B cell (primary cell): ENCODE measurements at regions not wholly inside any gene's neighbourhood (a gene's known extent, or its start where the extent isn't known, plus 50 kb on each side); places are given as distances from the start of the nearest gene placed in this dataset.

ENCODE experiments used
- ATAC-seq: fragments of 200-7000 bp; cut with Tn5 transposase; one replicate; pipeline ENCODE4 v1.10.0; 2021; ENCODE audit warnings: low read depth, mild to moderate bottlenecking, moderate number of reproducible peaks, moderate library complexity
- CTCF ChIA-PET: fragments of 350-600 bp; sonication (Branson Sonifier 250); formaldehyde crosslinking; loops from one replicate; lab custom pipeline; 2021; ENCODE audit warnings: antibody characterized with exemption, inconsistent platforms; lab: Charles Lee
- POLR2A ChIA-PET: fragments of 350-600 bp; sonication (Branson Sonifier 250); formaldehyde crosslinking; loops from one replicate; lab custom pipeline; 2021; ENCODE audit warnings: antibody characterized with exemption; lab: Charles Lee
- DNase-seq: peaks from one replicate; pipeline ENCODE4 v3.0.0; 2013
- H2AFZ ChIP-seq: 2 replicates; pipeline ENCODE4 v1.6.1; 2012; ENCODE audit warnings: mild to moderate bottlenecking, low read depth, low read length; ENCODE audit not compliant: insufficient read depth, poor library complexity, severe bottlenecking
- H3K27ac ChIP-seq, 2 donors: 1 replicate in 1 of 2; 2 replicates in 1 of 2; pipeline ENCODE4 v1.5.1; 2012 to 2013; ENCODE audit warnings: low read length in 2 of 2, mild to moderate bottlenecking in 2 of 2, moderate library complexity in 1 of 2
- H3K27me3 ChIP-seq, 4 experiments: fragments of 200-600 bp in 1 of 4; sonication (generic) in 1 of 4; replicated peaks in 1 of 4; 1 replicate in 2 of 4; 2 replicates in 2 of 4; pipeline versions ENCODE4 v1.6.1 to v1.7.0; 2013 to 2016; ENCODE audit warnings: low read length in 3 of 4, mild to moderate bottlenecking in 2 of 4, mixed read lengths in 1 of 4, moderate library complexity in 1 of 4; ENCODE audit not compliant: insufficient read depth in 4 of 4, control insufficient read depth in 3 of 4; ENCODE audit errors: control extremely low read depth in 1 of 4
- H3K36me3 ChIP-seq, 2 experiments: replicated peaks in 1 of 2; 1 replicate in 1 of 2; 2 replicates in 1 of 2; pipeline versions ENCODE4 v1.6.1 to v1.7.1; 2013; ENCODE audit warnings: low read length in 1 of 2; ENCODE audit not compliant: insufficient read depth in 2 of 2, control insufficient read depth in 1 of 2; ENCODE audit errors: control extremely low read depth in 1 of 2, extremely low read depth in 1 of 2
- H3K4me1 ChIP-seq, 2 donors: fragments of 200-600 bp in 1 of 2; sonication (generic) in 1 of 2; 1 replicate in 1 of 2; 2 replicates in 1 of 2; pipeline versions ENCODE4 v1.5.1 to v1.6.1; 2013 to 2017; ENCODE audit warnings: low read length in 2 of 2; ENCODE audit not compliant: control insufficient read depth in 2 of 2, insufficient read depth in 2 of 2
- H3K4me2 ChIP-seq: replicated peaks from 2 replicates; pipeline ENCODE3; 2012; ENCODE audit warnings: mild to moderate bottlenecking, low read depth, low read length; ENCODE audit not compliant: poor library complexity, severe bottlenecking
- H3K4me3 ChIP-seq, 5 experiments: fragments of 200-600 bp in 1 of 5; sonication (generic) in 1 of 5; 1 replicate in 3 of 5; 2 replicates in 2 of 5; pipeline versions ENCODE4 v1.5.1 to v1.7.0; 2011 to 2016; ENCODE audit warnings: low read length in 4 of 5, mild to moderate bottlenecking in 4 of 5, low read depth in 2 of 5, control low read depth in 1 of 5, moderate library complexity in 1 of 5; ENCODE audit not compliant: insufficient read depth in 1 of 5; ENCODE audit errors: control extremely low read depth in 1 of 5, extremely low read depth in 1 of 5
- H3K79me2 ChIP-seq: fragments of 200-600 bp; sonication (generic); one replicate; pipeline ENCODE4 v1.6.0; 2016; ENCODE audit warnings: low read length; ENCODE audit not compliant: control insufficient read depth, insufficient read depth
- H3K9ac ChIP-seq: fragments of 200-600 bp; sonication (generic); 2 replicates; pipeline ENCODE4 v1.6.1; 2017; ENCODE audit warnings: mild to moderate bottlenecking, low read length, moderate library complexity
- H3K9me3 ChIP-seq, 3 donors: one replicate each; pipeline versions ENCODE4 v1.6.1 to v1.7.1; 2013; ENCODE audit warnings: low read length in 2 of 3; ENCODE audit not compliant: control insufficient read depth in 2 of 3, insufficient read depth in 1 of 3; ENCODE audit errors: control extremely low read depth in 1 of 3
- H4K20me1 ChIP-seq: 2 replicates; pipeline ENCODE4 v1.6.0; 2012; ENCODE audit warnings: mild to moderate bottlenecking, low read length; ENCODE audit not compliant: insufficient read depth, control insufficient read depth, poor library complexity, severe bottlenecking
- H3K27ac Mint-ChIP-seq: one replicate; pipeline ENCODE4 v1.8.0; 2021; ENCODE audit warnings: mixed read lengths
- H3K27me3 Mint-ChIP-seq: one replicate; pipeline ENCODE4 v1.8.0; 2021; ENCODE audit warnings: mixed read lengths
- H3K4me1 Mint-ChIP-seq: one replicate; pipeline ENCODE4 v1.8.0; 2021; ENCODE audit warnings: mixed read lengths
- H3K4me3 Mint-ChIP-seq: one replicate; pipeline ENCODE4 v1.8.0; 2021; ENCODE audit warnings: mixed read lengths
- H3K9me3 Mint-ChIP-seq: one replicate; pipeline ENCODE4 v1.8.0; 2022; ENCODE audit warnings: mixed read lengths; ENCODE audit not compliant: insufficient read depth
- EZH2 ChIP-seq: IDR thresholded peaks from 2 replicates; pipeline ENCODE4 v1.6.1; 2012; ENCODE audit warnings: borderline replicate concordance, low read depth, mild to moderate bottlenecking, moderate library complexity, low read length; ENCODE audit not compliant: insufficient read depth, poor library complexity, severe bottlenecking
- WGBS: methylation state at CpG from one replicate; pipeline ENCODE4 v1.1.5; 2013; ENCODE audit warnings: missing lambda C conversion rate; ENCODE audit not compliant: insufficient coverage; 5-methylcytosine and 5-hydroxymethylcytosine counted together
- intact Hi-C: fragments of 100-400 bp; cut with micrococcal nuclease; formaldehyde crosslinking; loops from one replicate; pipeline ENCODE4 v1.10.0; 2022
- TF ChIP-seq, protein P1 (sequence below): fragments of 200-600 bp; IDR thresholded peaks from one replicate; pipeline ENCODE4 v1.8.0; 2022; ENCODE audit warnings: antibody characterized with exemption, mild to moderate bottlenecking

DNA sequence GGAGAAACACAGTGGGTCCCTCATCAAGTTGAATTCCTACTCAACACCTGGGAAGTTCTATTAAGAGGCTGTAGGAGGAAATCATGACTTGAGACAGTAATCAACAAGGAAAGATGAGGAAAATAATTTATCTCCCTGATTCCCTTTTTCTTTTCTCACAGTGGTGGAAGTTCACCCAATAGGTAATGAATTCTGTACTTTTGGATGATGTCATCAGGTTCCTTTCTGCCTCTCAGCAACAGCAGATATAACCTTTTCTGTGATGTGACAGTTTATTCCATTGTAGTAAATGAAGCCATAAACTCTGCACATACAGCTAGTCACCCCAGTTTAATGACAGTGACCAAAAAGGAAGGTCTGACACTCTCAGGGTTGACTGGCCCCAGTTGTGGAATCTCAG lies 1265.0 kb downstream of the NXPH1 start:
- Histone ChIP-seq H3K4me2 (no peak overlapping the region), H3K79me2 (no peaks in the 10 kb centered on the region), H3K9ac (no peak overlapping the region), H3K27me3 (no peaks in the 10 kb centered on the region), H3K36me3 (no peaks in the 10 kb centered on the region), H3K4me3 (no peak overlapping the region), H2AFZ (no peak overlapping the region), H4K20me1 (no peaks in the 10 kb centered on the region), H3K4me1 (no peaks in the 10 kb centered on the region), H3K27ac (no peak overlapping the region), H3K9me3 (peaks cover 0 to 7% (median 0%) of the 10 kb centered on the region in 3 donors)
- no peaks in the 10 kb centered on the region for H3K9me3 Mint-ChIP-seq
- H3K27ac Mint-ChIP-seq: no peak overlapping the region
- TF ChIP-seq, protein P1, sequence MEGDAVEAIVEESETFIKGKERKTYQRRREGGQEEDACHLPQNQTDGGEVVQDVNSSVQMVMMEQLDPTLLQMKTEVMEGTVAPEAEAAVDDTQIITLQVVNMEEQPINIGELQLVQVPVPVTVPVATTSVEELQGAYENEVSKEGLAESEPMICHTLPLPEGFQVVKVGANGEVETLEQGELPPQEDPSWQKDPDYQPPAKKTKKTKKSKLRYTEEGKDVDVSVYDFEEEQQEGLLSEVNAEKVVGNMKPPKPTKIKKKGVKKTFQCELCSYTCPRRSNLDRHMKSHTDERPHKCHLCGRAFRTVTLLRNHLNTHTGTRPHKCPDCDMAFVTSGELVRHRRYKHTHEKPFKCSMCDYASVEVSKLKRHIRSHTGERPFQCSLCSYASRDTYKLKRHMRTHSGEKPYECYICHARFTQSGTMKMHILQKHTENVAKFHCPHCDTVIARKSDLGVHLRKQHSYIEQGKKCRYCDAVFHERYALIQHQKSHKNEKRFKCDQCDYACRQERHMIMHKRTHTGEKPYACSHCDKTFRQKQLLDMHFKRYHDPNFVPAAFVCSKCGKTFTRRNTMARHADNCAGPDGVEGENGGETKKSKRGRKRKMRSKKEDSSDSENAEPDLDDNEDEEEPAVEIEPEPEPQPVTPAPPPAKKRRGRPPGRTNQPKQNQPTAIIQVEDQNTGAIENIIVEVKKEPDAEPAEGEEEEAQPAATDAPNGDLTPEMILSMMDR: no peak
- TF ChIP-seq EZH2: no peak
- ChIA-PET POLR2A (no interaction called here), CTCF (no interaction called here)
- no peaks in the 10 kb centered on the region for H3K27me3 Mint-ChIP-seq
- no peaks in the 10 kb centered on the region for H3K4me1 Mint-ChIP-seq
- ATAC-seq (no peak), DNase-seq (no peak)
- H3K4me3 Mint-ChIP-seq: no peak overlapping the region
- intact Hi-C loops: no loop called here

DNA sequence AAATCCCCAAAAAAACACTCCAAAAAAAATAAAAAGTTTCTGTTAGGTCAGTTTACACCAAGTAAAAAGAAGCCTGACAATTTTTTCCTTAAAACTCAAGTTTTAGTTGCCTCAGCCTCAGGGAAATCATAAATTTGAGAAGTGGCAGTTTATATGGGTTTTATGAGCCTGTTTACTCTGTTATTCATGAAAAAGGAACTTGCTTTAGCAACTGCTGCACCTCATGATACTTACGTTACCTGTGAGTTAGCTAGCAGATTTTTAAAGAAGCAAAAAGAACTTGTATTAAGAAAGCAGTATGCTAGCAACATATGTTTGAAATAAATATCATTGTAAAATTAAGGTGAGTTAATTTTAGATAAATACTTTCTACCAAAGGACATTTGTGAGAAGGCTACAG lies 1264.5 kb upstream of the PHF14 start:
- CTCF ChIA-PET: no interaction called here
- POLR2A ChIA-PET: no interaction called here
- Histone ChIP-seq H3K36me3 (no peaks in the 10 kb centered on the region), H2AFZ (no peak overlapping the region), H3K27me3 (no peaks in the 10 kb centered on the region), H3K27ac (no peak overlapping the region), H3K9me3 (no peaks in the 10 kb centered on the region), H3K4me1 (no peaks in the 10 kb centered on the region), H3K4me3 (no peak overlapping the region), H3K79me2 (no peaks in the 10 kb centered on the region), H4K20me1 (no peaks in the 10 kb centered on the region), H3K9ac (no peak overlapping the region), H3K4me2 (no peak overlapping the region)
- no CpG with 5 or more reads among the region's 1 CpG for WGBS
- DNase-seq (no peak), ATAC-seq (no peak)
- TF ChIP-seq, protein P1: no peak
- no peak for TF ChIP-seq EZH2
- Mint-ChIP-seq H3K27ac (no peak overlapping the region), H3K4me1 (no peaks in the 10 kb centered on the region), H3K9me3 (no peaks in the 10 kb centered on the region), H3K4me3 (no peak overlapping the region), H3K27me3 (no peaks in the 10 kb centered on the region)
- intact Hi-C loops: no loop called here
